ENCODE measurements at regions not wholly inside any gene's neighbourhood (a gene's known extent, or its start where the extent isn't known, plus 50 kb on each side); places are given as distances from the start of the nearest gene placed in this dataset.

GRCh38 chr1:88357729-88358128 is 326.3 kb upstream of the PKN2 start:
- DNase-seq (ENCODE audit: low read depth): no peak

- DNase-seq (ENCODE audit: low read depth): peak; percentile 20
Observed at GRCh38 chr1:88371436-88372023, 312.5 kb upstream of the PKN2 start.

- DNase-seq (ENCODE audit: low read depth): no peak
Observed at GRCh38 chr1:88375977-88376376, 308.1 kb upstream of the PKN2 start.

- DNase-seq (ENCODE audit: low read depth): no peak
Observed at GRCh38 chr1:88376421-88376820, 307.7 kb upstream of the PKN2 start.

GRCh38 chr1:88378560-88378959 is 305.5 kb upstream of the PKN2 start:
- peak; percentile 5 for DNase-seq (ENCODE audit: low read depth)

GRCh38 chr1:88394958-88395357 is 289.1 kb upstream of the PKN2 start:
- no peak for DNase-seq (ENCODE audit: low read depth)

GRCh38 chr1:88398338-88398737 is 285.7 kb upstream of the PKN2 start:
- peak; percentile 28 for DNase-seq (ENCODE audit: low read depth)

- no peak for DNase-seq (ENCODE audit: low read depth)
Observed at GRCh38 chr1:88399690-88400089, 284.4 kb upstream of the PKN2 start.

- no peak for DNase-seq (ENCODE audit: low read depth)
Observed at GRCh38 chr1:88401313-88401712, 282.8 kb upstream of the PKN2 start.

GRCh38 chr1:88404582-88404981 is 279.5 kb upstream of the PKN2 start:
- DNase-seq (ENCODE audit: low read depth): no peak

GRCh38 chr1:88407248-88407647 is 276.8 kb upstream of the PKN2 start:
- no peak for DNase-seq (ENCODE audit: low read depth)

- no peak for DNase-seq (ENCODE audit: low read depth)
Observed at GRCh38 chr1:88421997-88422396, 262.1 kb upstream of the PKN2 start.

- peak; percentile 14 for DNase-seq (ENCODE audit: low read depth)
Observed at GRCh38 chr1:88433556-88433955, 250.5 kb upstream of the PKN2 start.

- DNase-seq (ENCODE audit: low read depth): no peak
Observed at GRCh38 chr1:88434836-88435235, 249.2 kb upstream of the PKN2 start.

- DNase-seq (ENCODE audit: low read depth): no peak
Observed at GRCh38 chr1:88441022-88441421, 243.1 kb upstream of the PKN2 start.

GRCh38 chr1:88451856-88452255 is 232.2 kb upstream of the PKN2 start:
- no peak for DNase-seq (ENCODE audit: low read depth)

GRCh38 chr1:88453295-88453694 is 230.8 kb upstream of the PKN2 start:
- no peak for DNase-seq (ENCODE audit: low read depth)

- DNase-seq (ENCODE audit: low read depth): no peak
Observed at GRCh38 chr1:88454781-88455180, 229.3 kb upstream of the PKN2 start.

- no peak for DNase-seq (ENCODE audit: low read depth)
Observed at GRCh38 chr1:88455621-88456256, 228.3 kb upstream of the PKN2 start.

GRCh38 chr1:88457197-88457596 is 226.9 kb upstream of the PKN2 start:
- DNase-seq (ENCODE audit: low read depth): no peak

- DNase-seq (ENCODE audit: low read depth): no peak
Observed at GRCh38 chr1:88461007-88461406, 223.1 kb upstream of the PKN2 start.

GRCh38 chr1:88462096-88462487 is 222.0 kb upstream of the PKN2 start:
- no peak for DNase-seq (ENCODE audit: low read depth)

- DNase-seq (ENCODE audit: low read depth): peak; percentile 18
Observed at GRCh38 chr1:88462488-88463261, 221.4 kb upstream of the PKN2 start.
